ENCODE measurements at regions not wholly inside any gene's neighbourhood (a gene's known extent, or its start where the extent isn't known, plus 50 kb on each side); places are given as distances from the start of the nearest gene placed in this dataset.

- H3K9me3 Mint-ChIP-seq (ENCODE audit: unreplicated experiment), result no peaks in the 10 kb centered on the region
- intact Hi-C loops (cut with micrococcal nuclease), result no loop called here
- H3K36me3 Mint-ChIP-seq (ENCODE audit: insufficient read depth, unreplicated experiment), result no peaks in the 10 kb centered on the region
- DNase-seq (ENCODE audit: unreplicated experiment), result peak; percentile 82
- ChIA-PET CTCF (interaction anchor here (0.7 to 0.9 kb wide), 2 partner anchors 37 to 298 kb away, joined by 4 read pairs; no protein-coding TSS in a partner anchor), POLR2A (no interaction called here)
- TF ChIP-seq, protein P1, sequence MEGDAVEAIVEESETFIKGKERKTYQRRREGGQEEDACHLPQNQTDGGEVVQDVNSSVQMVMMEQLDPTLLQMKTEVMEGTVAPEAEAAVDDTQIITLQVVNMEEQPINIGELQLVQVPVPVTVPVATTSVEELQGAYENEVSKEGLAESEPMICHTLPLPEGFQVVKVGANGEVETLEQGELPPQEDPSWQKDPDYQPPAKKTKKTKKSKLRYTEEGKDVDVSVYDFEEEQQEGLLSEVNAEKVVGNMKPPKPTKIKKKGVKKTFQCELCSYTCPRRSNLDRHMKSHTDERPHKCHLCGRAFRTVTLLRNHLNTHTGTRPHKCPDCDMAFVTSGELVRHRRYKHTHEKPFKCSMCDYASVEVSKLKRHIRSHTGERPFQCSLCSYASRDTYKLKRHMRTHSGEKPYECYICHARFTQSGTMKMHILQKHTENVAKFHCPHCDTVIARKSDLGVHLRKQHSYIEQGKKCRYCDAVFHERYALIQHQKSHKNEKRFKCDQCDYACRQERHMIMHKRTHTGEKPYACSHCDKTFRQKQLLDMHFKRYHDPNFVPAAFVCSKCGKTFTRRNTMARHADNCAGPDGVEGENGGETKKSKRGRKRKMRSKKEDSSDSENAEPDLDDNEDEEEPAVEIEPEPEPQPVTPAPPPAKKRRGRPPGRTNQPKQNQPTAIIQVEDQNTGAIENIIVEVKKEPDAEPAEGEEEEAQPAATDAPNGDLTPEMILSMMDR (IDR thresholded peaks at IDR 0.05; ENCODE audit: unreplicated experiment), result no peak
- BruUV-seq (replicated peaks), result no TSS peak
- no peak overlapping the region for H3K27ac Mint-ChIP-seq (ENCODE audit: low read depth, unreplicated experiment)
- peaks cover 6% of the 10 kb centered on the region for H3K4me1 Mint-ChIP-seq (ENCODE audit: insufficient read depth, unreplicated experiment)
- H3K4me3 Mint-ChIP-seq (ENCODE audit: unreplicated experiment), result no peak overlapping the region
- H3K27me3 Mint-ChIP-seq (ENCODE audit: insufficient read depth, unreplicated experiment), result no peaks in the 10 kb centered on the region
Observed at GRCh38 chr18:22300665-22301636, 116.8 kb downstream of the CTAGE1 start.

GRCh38 chr18:22297008-22297407 is 120.7 kb downstream of the CTAGE1 start:
- intact Hi-C loops (cut with micrococcal nuclease), result no loop called here
- ChIA-PET CTCF (no interaction called here), POLR2A (no interaction called here)
- no TSS peak for BruUV-seq (replicated peaks)
- TF ChIP-seq, protein P1 (IDR thresholded peaks at IDR 0.05; ENCODE audit: unreplicated experiment), result no peak
- DNase-seq (ENCODE audit: unreplicated experiment), result no peak
- Mint-ChIP-seq H3K9me3 (ENCODE audit: unreplicated experiment) (no peaks in the 10 kb centered on the region), H3K4me1 (ENCODE audit: insufficient read depth, unreplicated experiment) (peaks cover 5% of the 10 kb centered on the region), H3K27me3 (ENCODE audit: insufficient read depth, unreplicated experiment) (no peaks in the 10 kb centered on the region), H3K36me3 (ENCODE audit: insufficient read depth, unreplicated experiment) (no peaks in the 10 kb centered on the region), H3K27ac (ENCODE audit: low read depth, unreplicated experiment) (no peak overlapping the region), H3K4me3 (ENCODE audit: unreplicated experiment) (no peak overlapping the region)

GRCh38 chr18:22296304-22296703 is 121.4 kb downstream of the CTAGE1 start:
- TF ChIP-seq, protein P1 (IDR thresholded peaks at IDR 0.05; ENCODE audit: unreplicated experiment), result no peak
- H3K9me3 Mint-ChIP-seq (ENCODE audit: unreplicated experiment), result no peaks in the 10 kb centered on the region
- intact Hi-C loops (cut with micrococcal nuclease), result no loop called here
- CTCF ChIA-PET, result interaction anchor here (0.7 kb wide), 1 partner anchor 354 kb away, joined by 3 read pairs; no protein-coding TSS in a partner anchor
- no peak for DNase-seq (ENCODE audit: unreplicated experiment)
- BruUV-seq (replicated peaks), result no TSS peak
- H3K27me3 Mint-ChIP-seq (ENCODE audit: insufficient read depth, unreplicated experiment), result no peaks in the 10 kb centered on the region
- no peak overlapping the region for H3K4me3 Mint-ChIP-seq (ENCODE audit: unreplicated experiment)
- H3K27ac Mint-ChIP-seq (ENCODE audit: low read depth, unreplicated experiment), result no peak overlapping the region
- POLR2A ChIA-PET, result no interaction called here
- no peaks in the 10 kb centered on the region for H3K4me1 Mint-ChIP-seq (ENCODE audit: insufficient read depth, unreplicated experiment)
- H3K36me3 Mint-ChIP-seq (ENCODE audit: insufficient read depth, unreplicated experiment), result no peaks in the 10 kb centered on the region

DNA sequence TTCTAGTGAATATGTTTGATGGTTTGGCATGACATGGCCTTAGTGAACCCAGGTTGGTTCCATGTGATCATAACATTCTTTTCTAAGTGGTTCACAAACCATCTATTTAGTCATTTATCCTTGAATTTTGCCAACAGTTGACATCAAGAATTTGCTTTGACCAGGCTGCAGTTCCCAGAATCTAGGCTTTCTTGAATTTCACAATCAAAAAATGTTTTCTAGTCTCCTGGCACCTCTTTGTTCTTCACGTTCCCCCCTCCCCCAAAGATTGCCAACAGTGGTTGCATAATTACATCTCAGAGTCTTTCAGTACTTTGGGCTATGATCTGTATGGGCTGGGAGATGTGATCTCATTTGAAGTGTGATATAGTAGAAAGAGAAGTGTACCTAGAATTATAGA is 124.0 kb downstream of the GATA6 start:
- BruUV-seq (replicated peaks), result no TSS peak
- CTCF ChIA-PET, result no interaction called here

More for the DNA sequence above, 124.0 kb downstream of the GATA6 start:
- Mint-ChIP-seq H3K27me3 (ENCODE audit: insufficient read depth, unreplicated experiment) (no peaks in the 10 kb centered on the region), H3K36me3 (ENCODE audit: insufficient read depth, unreplicated experiment) (no peaks in the 10 kb centered on the region), H3K9me3 (ENCODE audit: unreplicated experiment) (no peaks in the 10 kb centered on the region), H3K4me1 (ENCODE audit: insufficient read depth, unreplicated experiment) (no peaks in the 10 kb centered on the region), H3K4me3 (ENCODE audit: unreplicated experiment) (no peak overlapping the region), H3K27ac (ENCODE audit: low read depth, unreplicated experiment) (no peak overlapping the region)
- TF ChIP-seq, protein P1 (IDR thresholded peaks at IDR 0.05; ENCODE audit: unreplicated experiment), result no peak
- intact Hi-C loops (cut with micrococcal nuclease), result no loop called here
- POLR2A ChIA-PET, result interaction anchor here (1.0 to 1.2 kb wide), 2 partner anchors 11 to 80 kb away, joined by 3 to 5 read pairs; no protein-coding TSS in a partner anchor
- peak; percentile 89 for DNase-seq (ENCODE audit: unreplicated experiment)

Measured in MCF 10A (cell line).